HFFc6 (cell line): ENCODE measurements at regions not wholly inside any gene's neighbourhood (a gene's known extent, or its start where the extent isn't known, plus 50 kb on each side); places are given as distances from the start of the nearest gene placed in this dataset.

Experiments used
- DNase-seq: peaks from one replicate; pipeline ENCODE4 v3.0.0-alpha.2; 2018
- H3K27ac Mint-ChIP-seq: 2 replicates; pipeline ENCODE4 v1.8.0; 2020; ENCODE audit warnings: mild to moderate bottlenecking, mixed read lengths
- H3K27me3 Mint-ChIP-seq: 2 replicates; pipeline ENCODE4 v1.8.0; 2021; ENCODE audit warnings: mild to moderate bottlenecking, moderate library complexity, mixed read lengths; ENCODE audit not compliant: insufficient read depth
- H3K36me3 Mint-ChIP-seq: 2 replicates; pipeline ENCODE4 v1.8.0; 2021; ENCODE audit warnings: low read depth, mixed read lengths
- H3K4me1 Mint-ChIP-seq: 2 replicates; pipeline ENCODE4 v1.8.0; 2020; ENCODE audit warnings: low read depth, mixed read lengths
- H3K4me3 Mint-ChIP-seq: 2 replicates; pipeline ENCODE4 v1.8.0; 2020; ENCODE audit warnings: mild to moderate bottlenecking, moderate library complexity, mixed read lengths
- H3K9me3 Mint-ChIP-seq: 2 replicates; pipeline ENCODE4 v1.8.0; 2020; ENCODE audit warnings: mild to moderate bottlenecking, mixed read lengths
- TF ChIP-seq, protein P1 (sequence below): fragments of 200-600 bp; sonication (generic); IDR thresholded peaks from 2 replicates; pipeline ENCODE4 v1.5.0; 2021; ENCODE audit warnings: antibody characterized with exemption, mild to moderate bottlenecking

DNA sequence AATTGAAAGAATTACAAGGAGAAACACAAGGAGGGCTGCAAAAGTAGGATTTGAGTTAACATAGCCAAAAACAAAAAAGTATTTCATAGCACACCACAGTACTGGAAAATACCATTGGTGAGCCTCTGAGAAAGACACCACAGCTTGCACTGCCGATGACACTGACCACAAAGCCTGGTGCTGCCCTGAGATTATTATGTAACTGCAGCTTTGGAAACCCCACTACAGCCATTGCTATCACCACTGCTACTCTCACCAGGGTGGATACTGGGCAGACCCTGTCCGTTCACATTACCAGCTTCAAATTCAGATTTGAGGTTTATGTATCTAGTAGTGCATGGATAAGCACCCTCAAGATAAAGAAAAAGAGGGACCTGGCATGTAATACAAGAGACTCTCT is 1246.7 kb upstream of the SORCS1 start:
- H3K4me3 Mint-ChIP-seq, result no peak overlapping the region
- H3K9me3 Mint-ChIP-seq, result no peaks in the 10 kb centered on the region; the same call in 1 of the 2 replicates
- H3K4me1 Mint-ChIP-seq, result no peaks in the 10 kb centered on the region
- TF ChIP-seq, protein P1, sequence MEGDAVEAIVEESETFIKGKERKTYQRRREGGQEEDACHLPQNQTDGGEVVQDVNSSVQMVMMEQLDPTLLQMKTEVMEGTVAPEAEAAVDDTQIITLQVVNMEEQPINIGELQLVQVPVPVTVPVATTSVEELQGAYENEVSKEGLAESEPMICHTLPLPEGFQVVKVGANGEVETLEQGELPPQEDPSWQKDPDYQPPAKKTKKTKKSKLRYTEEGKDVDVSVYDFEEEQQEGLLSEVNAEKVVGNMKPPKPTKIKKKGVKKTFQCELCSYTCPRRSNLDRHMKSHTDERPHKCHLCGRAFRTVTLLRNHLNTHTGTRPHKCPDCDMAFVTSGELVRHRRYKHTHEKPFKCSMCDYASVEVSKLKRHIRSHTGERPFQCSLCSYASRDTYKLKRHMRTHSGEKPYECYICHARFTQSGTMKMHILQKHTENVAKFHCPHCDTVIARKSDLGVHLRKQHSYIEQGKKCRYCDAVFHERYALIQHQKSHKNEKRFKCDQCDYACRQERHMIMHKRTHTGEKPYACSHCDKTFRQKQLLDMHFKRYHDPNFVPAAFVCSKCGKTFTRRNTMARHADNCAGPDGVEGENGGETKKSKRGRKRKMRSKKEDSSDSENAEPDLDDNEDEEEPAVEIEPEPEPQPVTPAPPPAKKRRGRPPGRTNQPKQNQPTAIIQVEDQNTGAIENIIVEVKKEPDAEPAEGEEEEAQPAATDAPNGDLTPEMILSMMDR, result no peak
- no peaks in the 10 kb centered on the region for H3K27me3 Mint-ChIP-seq
- no peaks in the 10 kb centered on the region for H3K36me3 Mint-ChIP-seq
- H3K27ac Mint-ChIP-seq, result no peak overlapping the region
- no peak for DNase-seq

DNA sequence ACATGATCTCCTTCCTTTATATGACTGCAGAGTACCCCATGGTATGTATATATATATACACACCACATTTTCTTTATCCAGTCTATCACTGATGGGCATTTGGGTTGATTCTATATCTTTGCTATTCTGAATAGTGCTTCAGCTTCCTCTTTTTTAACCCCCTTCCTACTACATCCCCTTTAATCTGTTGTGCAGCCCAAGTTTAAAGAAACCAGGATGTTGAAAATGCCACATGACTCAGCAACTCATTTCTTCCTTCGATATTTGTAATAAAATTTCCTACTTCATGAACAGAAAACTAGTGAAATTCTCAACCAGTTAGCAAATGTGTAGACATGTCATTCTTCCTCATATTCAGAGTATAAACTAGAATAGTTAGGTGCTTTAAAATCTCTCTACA is 1245.7 kb upstream of the SORCS1 start:
- no peak for DNase-seq
- Mint-ChIP-seq H3K9me3 (no peaks in the 10 kb centered on the region; the same call in 1 of the 2 replicates), H3K4me3 (no peak overlapping the region), H3K27ac (no peak overlapping the region), H3K4me1 (no peaks in the 10 kb centered on the region), H3K27me3 (no peaks in the 10 kb centered on the region), H3K36me3 (no peaks in the 10 kb centered on the region)
- TF ChIP-seq, protein P1, result no peak

DNA sequence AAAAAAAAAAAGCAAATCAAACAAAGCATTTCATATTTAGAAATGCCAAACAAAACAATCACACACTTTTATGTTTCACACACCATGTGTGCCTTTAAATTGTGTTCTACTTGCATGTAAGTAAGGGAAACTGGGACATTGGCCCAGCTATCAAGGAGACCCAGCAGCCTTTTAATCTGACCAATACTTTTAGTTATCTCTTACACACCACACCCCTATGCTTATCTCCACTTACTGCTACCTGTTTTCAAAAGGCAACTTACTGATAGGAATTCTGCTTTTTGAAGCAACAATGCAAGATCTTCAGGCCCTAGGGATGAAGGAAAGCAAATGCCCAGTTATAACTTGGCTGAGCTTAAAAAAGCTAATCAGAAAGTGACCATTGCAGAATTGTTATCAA is 1244.8 kb upstream of the SORCS1 start:
- H3K4me3 Mint-ChIP-seq, result no peak overlapping the region
- no peaks in the 10 kb centered on the region for H3K4me1 Mint-ChIP-seq
- no peaks in the 10 kb centered on the region for H3K36me3 Mint-ChIP-seq
- peaks cover 5% of the 10 kb centered on the region for H3K9me3 Mint-ChIP-seq
- no peaks in the 10 kb centered on the region for H3K27me3 Mint-ChIP-seq
- no peak for DNase-seq
- TF ChIP-seq, protein P1, result no peak
- no peak overlapping the region for H3K27ac Mint-ChIP-seq

DNA sequence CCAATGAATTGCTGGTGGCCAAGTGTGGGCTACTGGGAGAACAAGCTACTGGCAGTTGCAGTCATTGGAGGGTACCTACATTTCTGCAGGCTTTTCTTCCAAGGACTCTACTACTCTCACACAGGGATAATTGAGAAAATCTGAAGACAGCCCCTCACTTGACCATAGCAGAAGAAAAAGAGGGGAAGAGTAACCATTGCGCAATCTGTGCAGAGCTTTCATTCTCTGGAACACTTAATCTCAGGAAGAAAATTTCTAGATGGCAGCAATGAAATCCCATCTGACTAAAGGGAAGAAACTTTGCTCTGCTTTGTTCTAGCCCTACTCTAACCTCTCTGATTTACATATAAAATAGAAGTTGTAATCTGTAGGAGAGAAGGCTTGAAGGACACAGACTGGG is 1239.6 kb upstream of the SORCS1 start:
- H3K27ac Mint-ChIP-seq, result no peak overlapping the region
- no peak for DNase-seq
- TF ChIP-seq, protein P1, result no peak
- H3K4me1 Mint-ChIP-seq, result no peaks in the 10 kb centered on the region
- no peak overlapping the region for H3K4me3 Mint-ChIP-seq
- H3K27me3 Mint-ChIP-seq, result no peaks in the 10 kb centered on the region
- peaks cover 5% of the 10 kb centered on the region for H3K9me3 Mint-ChIP-seq
- no peaks in the 10 kb centered on the region for H3K36me3 Mint-ChIP-seq

DNA sequence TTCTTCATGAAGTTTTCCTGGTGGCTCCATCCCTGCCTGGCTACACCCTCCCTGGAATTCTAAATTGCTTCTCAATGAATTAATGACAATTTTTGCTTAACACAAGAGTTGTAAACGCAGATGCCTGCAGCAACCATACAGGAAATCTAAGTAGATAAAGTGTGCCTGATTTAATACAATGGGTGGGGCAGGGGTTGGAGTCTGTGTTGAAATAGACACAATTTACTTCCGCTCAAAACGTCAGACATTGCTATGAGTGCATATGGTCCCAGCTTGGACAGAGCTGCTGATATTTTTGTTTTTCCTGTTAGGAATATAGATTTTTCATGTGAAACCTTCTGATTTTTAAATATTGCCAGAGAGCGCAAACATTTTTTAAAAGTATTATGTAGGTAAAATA is 1235.0 kb upstream of the SORCS1 start:
- DNase-seq, result no peak
- Mint-ChIP-seq H3K4me1 (no peaks in the 10 kb centered on the region), H3K27me3 (no peaks in the 10 kb centered on the region), H3K9me3 (peaks cover 6% of the 10 kb centered on the region), H3K27ac (no peak overlapping the region), H3K4me3 (no peak overlapping the region), H3K36me3 (no peaks in the 10 kb centered on the region)
- TF ChIP-seq, protein P1, result no peak

DNA sequence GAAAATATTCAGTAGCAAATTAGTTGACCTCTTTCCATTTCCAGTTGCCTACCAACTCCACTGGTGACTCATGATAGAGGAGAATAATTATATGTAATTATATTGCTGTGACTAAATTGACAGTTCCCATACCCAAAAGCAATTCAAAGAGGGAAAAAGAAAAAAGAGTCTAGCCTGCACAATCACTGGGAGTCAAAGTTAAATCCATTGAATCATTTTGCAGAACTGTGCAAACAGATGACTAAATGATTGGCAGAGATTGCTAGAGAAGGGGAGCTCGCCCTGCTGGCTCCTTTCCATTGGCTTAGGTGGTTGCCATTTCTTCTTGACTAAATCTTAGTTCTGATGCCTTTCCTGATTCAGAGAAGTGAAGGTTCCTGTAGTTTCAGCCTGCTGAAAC is 1228.6 kb upstream of the SORCS1 start:
- Mint-ChIP-seq H3K36me3 (peaks cover 5% of the 10 kb centered on the region), H3K4me3 (no peak overlapping the region), H3K27ac (no peak overlapping the region; the same call in 1 of the 2 replicates), H3K27me3 (no peaks in the 10 kb centered on the region), H3K4me1 (peaks cover 16% of the 10 kb centered on the region; the same call in 1 of the 2 replicates), H3K9me3 (peaks cover 17% of the 10 kb centered on the region)
- TF ChIP-seq, protein P1, result no peak
- peak; percentile 15 for DNase-seq
